ENCODE measurements at regions not wholly inside any gene's neighbourhood (a gene's known extent, or its start where the extent isn't known, plus 50 kb on each side); places are given as distances from the start of the nearest gene placed in this dataset.

- no peaks in the 10 kb centered on the region for H3K27me3 ChIP-seq (ENCODE audit: control insufficient read depth in 3 of 3, insufficient read depth in 3 of 3, low read length in 2 of 3)
- peaks cover 0 to 11% (median 0%) of the 10 kb centered on the region in 5 donors for H3K4me1 ChIP-seq (ENCODE audit: control insufficient read depth in 5 of 5, insufficient read depth in 5 of 5, low read length in 5 of 5)
- no peaks in the 10 kb centered on the region for H3K36me3 ChIP-seq (ENCODE audit: control insufficient read depth in 4 of 4, insufficient read depth in 4 of 4, low read length in 4 of 4)
- no peak overlapping the region for H3K9ac ChIP-seq (ENCODE audit: insufficient read depth in 1 of 2, low read length in 2 of 2)
- no peak overlapping the region for H3K4me3 ChIP-seq
- DNase-seq (peak in 2 of 3 donors; percentile 65 to 70), ATAC-seq (ENCODE audit: insufficient read depth, low FRiP score) (no peak)
- WGBS, 2 donors = 53 to 77% methylated on average over 3 of the region's 3 CpGs
- H3K9me3 ChIP-seq (ENCODE audit: control insufficient read depth in 4 of 4, insufficient read depth in 3 of 4, low read length in 3 of 4) = no peaks in the 10 kb centered on the region
- H3K27ac ChIP-seq (ENCODE audit: low read depth in 1 of 2, low read length in 1 of 2) = no peak overlapping the region
- no peak for TF ChIP-seq CTCF (IDR thresholded peaks at IDR 0.05; ENCODE audit: control extremely low read depth, extremely low read depth)
Observed at GRCh38 chr21:35197992-35198431, 148.9 kb upstream of the RUNX1 start.

DNA sequence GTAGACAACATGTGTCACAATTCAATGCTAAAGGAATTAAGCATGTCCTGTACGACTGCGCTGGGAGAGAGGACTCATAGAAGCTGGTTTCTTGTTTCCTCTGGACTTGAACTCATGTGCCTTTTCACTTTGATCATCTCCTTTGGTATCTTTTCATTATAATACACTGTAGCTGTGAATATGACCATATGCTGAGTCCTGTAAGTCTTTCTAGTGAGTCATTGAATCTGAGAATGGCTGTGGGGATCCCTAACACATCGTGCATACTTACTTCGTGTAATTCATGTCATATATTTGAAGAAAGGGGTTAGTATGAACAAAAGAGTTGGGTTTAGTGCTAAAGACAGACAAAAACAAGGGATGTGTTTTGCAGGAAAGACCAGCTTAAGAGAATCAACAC, 148.1 kb upstream of the RUNX1 start:
- H3K9me3 ChIP-seq (ENCODE audit: control insufficient read depth in 4 of 4, insufficient read depth in 3 of 4, low read length in 3 of 4) = no peaks in the 10 kb centered on the region
- H3K36me3 ChIP-seq (ENCODE audit: control insufficient read depth in 4 of 4, insufficient read depth in 4 of 4, low read length in 4 of 4) = no peaks in the 10 kb centered on the region
- DNase-seq = no peak
- no peaks in the 10 kb centered on the region for H3K27me3 ChIP-seq (ENCODE audit: control insufficient read depth in 3 of 3, insufficient read depth in 3 of 3, low read length in 2 of 3)
- WGBS, 2 donors = 94 to 97% methylated on average over 4 of the region's 4 CpGs
- H3K9ac ChIP-seq (ENCODE audit: insufficient read depth in 1 of 2, low read length in 2 of 2) = no peak overlapping the region
- no peak overlapping the region for H3K4me3 ChIP-seq
- H3K4me1 ChIP-seq (ENCODE audit: control insufficient read depth in 5 of 5, insufficient read depth in 5 of 5, low read length in 5 of 5) = peaks cover 0 to 11% (median 0%) of the 10 kb centered on the region in 5 donors
- no peak for TF ChIP-seq CTCF (IDR thresholded peaks at IDR 0.05; ENCODE audit: control extremely low read depth, extremely low read depth)
- H3K27ac ChIP-seq (ENCODE audit: low read depth in 1 of 2, low read length in 1 of 2) = no peak overlapping the region
- no peak for ATAC-seq (ENCODE audit: insufficient read depth, low FRiP score)

DNA sequence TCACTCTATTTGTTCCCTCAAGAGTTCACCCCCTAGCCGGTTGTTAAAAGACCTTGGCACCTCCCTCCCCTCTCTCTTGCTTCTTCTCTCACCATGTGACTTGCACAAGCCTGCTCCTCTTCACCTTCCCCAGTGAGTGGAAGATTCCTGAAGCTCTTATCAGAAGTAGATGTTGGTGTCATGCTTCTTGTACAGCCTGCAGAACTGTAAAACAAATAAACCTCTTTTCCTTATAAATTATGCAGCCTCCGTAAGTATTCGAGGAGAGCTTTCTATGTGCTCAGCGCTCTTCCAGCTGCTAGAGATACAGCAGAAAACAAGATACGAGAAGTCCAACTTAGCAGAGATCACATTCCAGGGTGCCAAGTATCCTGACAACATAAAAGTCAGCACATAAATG, 147.0 kb upstream of the RUNX1 start:
- DNase-seq = no peak
- peaks cover 0 to 11% (median 0%) of the 10 kb centered on the region in 5 donors for H3K4me1 ChIP-seq (ENCODE audit: control insufficient read depth in 5 of 5, insufficient read depth in 5 of 5, low read length in 5 of 5)
- TF ChIP-seq CTCF (IDR thresholded peaks at IDR 0.05; ENCODE audit: control extremely low read depth, extremely low read depth) = no peak
- no peaks in the 10 kb centered on the region for H3K27me3 ChIP-seq (ENCODE audit: control insufficient read depth in 3 of 3, insufficient read depth in 3 of 3, low read length in 2 of 3)
- H3K9ac ChIP-seq (ENCODE audit: insufficient read depth in 1 of 2, low read length in 2 of 2) = no peak overlapping the region
- no peaks in the 10 kb centered on the region for H3K9me3 ChIP-seq (ENCODE audit: control insufficient read depth in 4 of 4, insufficient read depth in 3 of 4, low read length in 3 of 4)
- no peak overlapping the region for H3K27ac ChIP-seq (ENCODE audit: low read depth in 1 of 2, low read length in 1 of 2)
- H3K36me3 ChIP-seq (ENCODE audit: control insufficient read depth in 4 of 4, insufficient read depth in 4 of 4, low read length in 4 of 4) = no peaks in the 10 kb centered on the region
- ATAC-seq (ENCODE audit: insufficient read depth, low FRiP score) = no peak
- WGBS, 2 donors = 85 to 90% methylated on average over 5 of the region's 5 CpGs
- no peak overlapping the region for H3K4me3 ChIP-seq

DNA sequence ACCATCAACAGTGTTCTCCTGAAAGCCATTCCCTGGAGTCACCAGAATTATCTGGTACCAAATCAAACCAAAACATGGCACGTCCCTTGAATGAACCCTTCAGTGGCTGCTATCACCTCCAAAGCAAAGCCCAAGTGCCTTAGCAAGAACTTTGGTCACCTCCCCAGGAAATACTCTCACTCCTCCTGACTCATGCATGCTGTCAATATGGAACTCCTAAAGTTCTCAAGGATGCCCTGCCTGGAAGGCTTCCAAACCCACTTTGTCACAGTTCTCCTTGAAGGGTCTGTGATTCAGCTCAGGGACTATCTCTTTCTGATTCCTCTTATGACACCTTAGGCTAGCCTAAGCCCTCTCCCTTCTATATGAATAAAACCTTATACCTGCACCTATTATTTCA, 146.1 kb upstream of the RUNX1 start:
- no peak overlapping the region for H3K27ac ChIP-seq (ENCODE audit: low read depth in 1 of 2, low read length in 1 of 2)

More for the DNA sequence above, 146.1 kb upstream of the RUNX1 start:
- H3K9ac ChIP-seq (ENCODE audit: insufficient read depth in 1 of 2, low read length in 2 of 2) = no peak overlapping the region
- WGBS, 2 donors = 82 to 96% methylated on average over 1 of the region's 1 CpG
- H3K9me3 ChIP-seq (ENCODE audit: control insufficient read depth in 4 of 4, insufficient read depth in 3 of 4, low read length in 3 of 4) = no peaks in the 10 kb centered on the region
- no peaks in the 10 kb centered on the region for H3K36me3 ChIP-seq (ENCODE audit: control insufficient read depth in 4 of 4, insufficient read depth in 4 of 4, low read length in 4 of 4)
- no peak for TF ChIP-seq CTCF (IDR thresholded peaks at IDR 0.05; ENCODE audit: control extremely low read depth, extremely low read depth)
- no peak overlapping the region for H3K4me3 ChIP-seq
- ATAC-seq (ENCODE audit: insufficient read depth, low FRiP score) (no peak), DNase-seq (no peak)
- no peaks in the 10 kb centered on the region for H3K27me3 ChIP-seq (ENCODE audit: control insufficient read depth in 3 of 3, insufficient read depth in 3 of 3, low read length in 2 of 3)
- H3K4me1 ChIP-seq (ENCODE audit: control insufficient read depth in 5 of 5, insufficient read depth in 5 of 5, low read length in 5 of 5) = peaks cover 0 to 11% (median 0%) of the 10 kb centered on the region in 5 donors
